M059J (cell line): ENCODE measurements at regions not wholly inside any gene's neighbourhood (a gene's known extent, or its start where the extent isn't known, plus 50 kb on each side); places are given as distances from the start of the nearest gene placed in this dataset.
"Not testable (repeated sequence)": the region's sequence is repeated elsewhere in the genome, so short reads cannot be mapped to it uniquely, and the experiment has no call there.

Source experiments
- DNase-seq: peaks from one replicate; pipeline ENCODE4 v3.0.0-alpha.2; 2012; ENCODE audit warnings: low read depth

- no peak for DNase-seq
These were observed 171.3 kb downstream of the RPRM start for GRCh38 chr2:153307223-153307622.

GRCh38 chr2:153299809-153300208, 178.8 kb downstream of the RPRM start:
- no peak for DNase-seq

- DNase-seq: no peak
These were observed 179.3 kb downstream of the RPRM start for GRCh38 chr2:153299217-153299616.

GRCh38 chr2:153294199-153294786, 184.3 kb downstream of the RPRM start:
- no peak for DNase-seq

- DNase-seq: no peak
These were observed 186.8 kb downstream of the RPRM start for GRCh38 chr2:153291718-153292117.

- DNase-seq: peak; percentile 3
These were observed 191.3 kb downstream of the RPRM start for GRCh38 chr2:153287109-153287801.

GRCh38 chr2:153268941-153269461, 209.6 kb downstream of the RPRM start:
- DNase-seq: no peak

GRCh38 chr2:153256876-153257275, 221.7 kb downstream of the RPRM start:
- DNase-seq: not testable (repeated sequence)

- DNase-seq: not testable (repeated sequence)
These were observed 231.9 kb downstream of the RPRM start for GRCh38 chr2:153246636-153247035.

GRCh38 chr2:153235516-153235915, 243.0 kb downstream of the RPRM start:
- no peak for DNase-seq

GRCh38 chr2:153232464-153232863, 246.1 kb downstream of the RPRM start:
- DNase-seq: no peak

GRCh38 chr2:153230977-153231376, 247.6 kb downstream of the RPRM start:
- DNase-seq: no peak

GRCh38 chr2:153228904-153229303, 249.7 kb downstream of the RPRM start:
- no peak for DNase-seq

- DNase-seq: no peak
These were observed 250.6 kb downstream of the RPRM start for GRCh38 chr2:153227981-153228380.

GRCh38 chr2:153222231-153223165, 256.1 kb downstream of the RPRM start:
- DNase-seq: no peak

GRCh38 chr2:153221506-153221905, 257.1 kb downstream of the RPRM start:
- no peak for DNase-seq

GRCh38 chr2:153221087-153221486, 257.5 kb downstream of the RPRM start:
- DNase-seq: no peak

- DNase-seq: no peak
These were observed 259.7 kb downstream of the RPRM start for GRCh38 chr2:153218851-153219250.

- DNase-seq: no peak
These were observed 264.2 kb downstream of the RPRM start for GRCh38 chr2:153214337-153214736.

GRCh38 chr2:153213022-153213421, 265.5 kb downstream of the RPRM start:
- DNase-seq: no peak

- no peak for DNase-seq
These were observed 280.9 kb downstream of the RPRM start for GRCh38 chr2:153197402-153198386.
